HG03571 (cell line): ENCODE measurements at regions not wholly inside any gene's neighbourhood (a gene's known extent, or its start where the extent isn't known, plus 50 kb on each side); places are given as distances from the start of the nearest gene placed in this dataset.
A peak's percentile ranks its signal among the peaks of the same experiment; 100 is the strongest.

Experiments used
- ATAC-seq: cut with Tn5 transposase; IDR thresholded peaks from one replicate; pipeline ENCODE4 v1.9.1; 2021; ENCODE audit not compliant: unreplicated experiment

GRCh38 chr4:110675426-110675825 is 52.5 kb upstream of the PITX2 start:
- ATAC-seq: no peak

- ATAC-seq: no peak
Observed at GRCh38 chr4:110676241-110676640, 53.4 kb upstream of the PITX2 start.

- no peak for ATAC-seq
Observed at GRCh38 chr4:110678517-110679227, 55.8 kb upstream of the PITX2 start.

GRCh38 chr4:110680265-110680664 is 57.4 kb upstream of the PITX2 start:
- ATAC-seq: no peak

- no peak for ATAC-seq
Observed at GRCh38 chr4:110681381-110681780, 58.5 kb upstream of the PITX2 start.

- no peak for ATAC-seq
Observed at GRCh38 chr4:110682311-110682710, 59.4 kb upstream of the PITX2 start.

- ATAC-seq: no peak
Observed at GRCh38 chr4:110683601-110684000, 60.7 kb upstream of the PITX2 start.

- no peak for ATAC-seq
Observed at GRCh38 chr4:110702326-110702725, 79.4 kb upstream of the PITX2 start.

- ATAC-seq: peak; percentile 69
Observed at GRCh38 chr4:110704748-110705439, 82.0 kb upstream of the PITX2 start.

- peak; percentile 13 for ATAC-seq
Observed at GRCh38 chr4:110705440-110705782, 82.5 kb upstream of the PITX2 start.

GRCh38 chr4:110710070-110710469 is 87.2 kb upstream of the PITX2 start:
- ATAC-seq: no peak

- no peak for ATAC-seq
Observed at GRCh38 chr4:110712486-110712885, 89.6 kb upstream of the PITX2 start.

GRCh38 chr4:110730318-110730717 is 107.4 kb upstream of the PITX2 start:
- ATAC-seq: no peak

- no peak for ATAC-seq
Observed at GRCh38 chr4:110733901-110734300, 111.0 kb upstream of the PITX2 start.

- no peak for ATAC-seq
Observed at GRCh38 chr4:110735686-110736085, 112.8 kb upstream of the PITX2 start.

GRCh38 chr4:110737931-110738330 is 115.1 kb upstream of the PITX2 start:
- no peak for ATAC-seq

- ATAC-seq: no peak
Observed at GRCh38 chr4:110742143-110742542, 119.3 kb upstream of the PITX2 start.

- no peak for ATAC-seq
Observed at GRCh38 chr4:110748071-110748470, 125.2 kb upstream of the PITX2 start.

- no peak for ATAC-seq
Observed at GRCh38 chr4:110751183-110751582, 128.3 kb upstream of the PITX2 start.

GRCh38 chr4:110751986-110752385 is 129.1 kb upstream of the PITX2 start:
- ATAC-seq: no peak

GRCh38 chr4:110753466-110753865 is 130.6 kb upstream of the PITX2 start:
- no peak for ATAC-seq

GRCh38 chr4:110754716-110755115 is 131.8 kb upstream of the PITX2 start:
- no peak for ATAC-seq

GRCh38 chr4:110769578-110769977 is 146.7 kb upstream of the PITX2 start:
- ATAC-seq: no peak
